IMR-90 (cell line): ENCODE measurements at regions not wholly inside any gene's neighbourhood (a gene's known extent, or its start where the extent isn't known, plus 50 kb on each side); places are given as distances from the start of the nearest gene placed in this dataset.

Experiments
- ATAC-seq: fragments of 200-7000 bp; cut with Tn5 transposase; 2 replicates; pipeline ENCODE4 v1.9.1; 2020; ENCODE audit warnings: low read depth, mild to moderate bottlenecking, moderate library complexity
- BruUV-seq: library from RNA; stranded (reverse); fragments of 400-500 nt; replicated peaks from 2 replicates; lab custom pipeline; 2021; lab: Mats Ljungman, UMichigan
- CTCF ChIA-PET: fragments of 300-600 bp; formaldehyde crosslinking; extraction: SDS; loops from one replicate; lab custom pipeline; 2021; ENCODE audit warnings: antibody characterized with exemption; lab: Yijun Ruan, JAX
- POLR2A ChIA-PET: fragments of 300-600 bp; sonication (Branson Sonifier 250); formaldehyde crosslinking; loops from one replicate; lab custom pipeline; 2022; ENCODE audit warnings: antibody characterized with exemption; ENCODE audit not compliant: unreplicated experiment; lab: Charles Lee
- DNase-seq: peaks from one replicate; pipeline ENCODE4 v3.0.0; 2013
- H2AFZ ChIP-seq: replicated peaks from 2 replicates; pipeline ENCODE3; 2013; ENCODE audit warnings: low read length, mild to moderate bottlenecking; ENCODE audit not compliant: poor library complexity
- H2AK5ac ChIP-seq: 2 replicates; pipeline ENCODE4 v1.6.1; 2013; ENCODE audit warnings: low read depth, low read length, inconsistent platforms
- H2AK9ac ChIP-seq: replicated peaks from 2 replicates; pipeline ENCODE3; 2013; ENCODE audit warnings: mild to moderate bottlenecking, low read depth, low read length, moderate library complexity; ENCODE audit not compliant: poor library complexity
- H2BK120ac ChIP-seq: 2 replicates; pipeline ENCODE4 v1.6.1; 2013; ENCODE audit warnings: low read depth, low read length, inconsistent platforms
- H2BK15ac ChIP-seq: 3 replicates; pipeline ENCODE4 v1.6.1; 2013; ENCODE audit warnings: low read depth, low read length, inconsistent platforms
- H2BK20ac ChIP-seq: 2 replicates; pipeline ENCODE4 v1.6.1; 2013; ENCODE audit warnings: low read depth, mild to moderate bottlenecking, inconsistent platforms, low read length, moderate library complexity
- H2BK5ac ChIP-seq: 2 replicates; pipeline ENCODE4 v1.6.1; 2013; ENCODE audit warnings: mild to moderate bottlenecking, low read depth, low read length, inconsistent platforms; ENCODE audit not compliant: poor library complexity, severe bottlenecking
- H3K14ac ChIP-seq: replicated peaks from 2 replicates; pipeline ENCODE4 v1.6.1; 2013; ENCODE audit warnings: low read depth, low read length, inconsistent platforms
- H3K18ac ChIP-seq: 2 replicates; pipeline ENCODE4 v1.6.1; 2013; ENCODE audit warnings: low read depth, low read length, control low read depth
- H3K23ac ChIP-seq: 2 replicates; pipeline ENCODE4 v1.6.1; 2013; ENCODE audit warnings: low read depth, low read length, inconsistent platforms
- H3K27ac ChIP-seq: 2 replicates; pipeline ENCODE4 v1.5.1; 2013; ENCODE audit warnings: mild to moderate bottlenecking, control low read depth, low read length; ENCODE audit not compliant: insufficient read depth
- H3K27me3 ChIP-seq: 2 replicates; pipeline ENCODE4 v1.6.1; 2013; ENCODE audit warnings: low read length; ENCODE audit not compliant: control insufficient read depth, insufficient read depth
- H3K36me3 ChIP-seq: 2 replicates; pipeline ENCODE4 v1.6.1; 2013; ENCODE audit warnings: low read length, mixed read lengths; ENCODE audit not compliant: control insufficient read depth, insufficient read depth
- H3K4ac ChIP-seq: 2 replicates; pipeline ENCODE4 v1.6.1; 2013; ENCODE audit warnings: low read depth, low read length, inconsistent platforms
- H3K4me1 ChIP-seq: 2 replicates; pipeline ENCODE4 v1.6.1; 2013; ENCODE audit warnings: low read length, mixed read lengths; ENCODE audit not compliant: control insufficient read depth, insufficient read depth
- H3K4me2 ChIP-seq: 2 replicates; pipeline ENCODE4 v1.6.1; 2013; ENCODE audit warnings: low read depth, mild to moderate bottlenecking, control low read depth, low read length, moderate library complexity
- H3K4me3 ChIP-seq: 2 replicates; pipeline ENCODE4 v1.5.1; 2013; ENCODE audit warnings: low read depth, mild to moderate bottlenecking, control low read depth, low read length, moderate library complexity; ENCODE audit not compliant: insufficient read depth
- H3K56ac ChIP-seq: 2 replicates; pipeline ENCODE4 v1.6.1; 2013; ENCODE audit warnings: low read length, inconsistent platforms; ENCODE audit not compliant: insufficient read depth; ENCODE audit errors: extremely low read depth
- H3K79me1 ChIP-seq, 2 experiments: 2 replicates each; pipeline ENCODE4 v1.6.1; 2013; ENCODE audit warnings: low read length in 2 of 2, inconsistent platforms in 1 of 2, low read depth in 1 of 2
- H3K9ac ChIP-seq: 2 replicates; pipeline ENCODE4 v1.6.1; 2013; ENCODE audit warnings: low read depth, low read length, control low read depth
- H3K9me1 ChIP-seq: 2 replicates; pipeline ENCODE4 v1.6.1; 2013; ENCODE audit warnings: low read length, inconsistent platforms; ENCODE audit not compliant: insufficient read depth
- H3K9me3 ChIP-seq: 2 replicates; pipeline ENCODE4 v1.6.1; 2013; ENCODE audit warnings: low read length; ENCODE audit not compliant: control insufficient read depth, insufficient read depth
- H4K20me1 ChIP-seq: 2 replicates; pipeline ENCODE4 v1.6.1; 2013; ENCODE audit warnings: low read length, inconsistent platforms; ENCODE audit not compliant: insufficient read depth
- H4K5ac ChIP-seq: 2 replicates; pipeline ENCODE4 v1.6.1; 2013; ENCODE audit warnings: mild to moderate bottlenecking, low read depth, low read length, control low read depth
- H4K8ac ChIP-seq, 2 experiments: 2 replicates each; pipeline ENCODE4 v1.6.1; 2013; ENCODE audit warnings: low read depth in 2 of 2, low read length in 2 of 2, control low read depth in 1 of 2, inconsistent platforms in 1 of 2
- H4K91ac ChIP-seq: 2 replicates; pipeline ENCODE4 v1.6.1; 2013; ENCODE audit warnings: low read depth, low read length, inconsistent platforms; ENCODE audit not compliant: insufficient read depth
- CEBPB ChIP-seq: IDR thresholded peaks from 2 replicates; pipeline ENCODE4 v1.6.1; 2012; ENCODE audit warnings: low read depth, low read length, improper control_type of control experiment
- CHD1 ChIP-seq: IDR thresholded peaks from 2 replicates; pipeline ENCODE4 v1.6.1; 2012; ENCODE audit warnings: low read depth, low read length, improper control_type of control experiment
- FOS ChIP-seq: fragments of 150-350 bp; IDR thresholded peaks from 2 replicates; pipeline ENCODE4 v1.6.1; 2016; ENCODE audit warnings: low read depth, low read length
- MAFK ChIP-seq: IDR thresholded peaks from 2 replicates; pipeline ENCODE4 v1.6.1; 2012; ENCODE audit warnings: low read depth, low read length, improper control_type of control experiment
- MXI1 ChIP-seq: IDR thresholded peaks from 2 replicates; pipeline ENCODE4 v1.6.1; 2012; ENCODE audit warnings: low read depth, mild to moderate bottlenecking, low read length, moderate library complexity, borderline replicate concordance
- POLR2A ChIP-seq: IDR thresholded peaks from 2 replicates; pipeline ENCODE4 v1.6.1; 2012; ENCODE audit warnings: mild to moderate bottlenecking, low read depth, low read length
- WGBS, 2 experiments: methylation state at CpG; one replicate each; pipeline versions ENCODE4 v1.1.5 to v1.1.7; 2013; ENCODE audit warnings: missing lambda C conversion rate in 2 of 2; ENCODE audit not compliant: insufficient read length in 1 of 2; ENCODE audit errors: extremely low coverage in 2 of 2; 5-methylcytosine and 5-hydroxymethylcytosine counted together
- dilution Hi-C: fragments of 300-500 bp; cut with HindIII; formaldehyde crosslinking; loops from one replicate; pipeline ENCODE4 v1.14.3; 2018; ENCODE audit warnings: low sequenced_read_pairs; ENCODE audit not compliant: unreplicated experiment
- in situ Hi-C: fragments of 300-500 bp; cut with MboI; formaldehyde crosslinking; loops from 3 replicates; pipeline ENCODE4 v1.14.3; 2019; ENCODE audit warnings: low sequenced_read_pairs, inconsistent platforms, mixed read lengths
- intact Hi-C: fragments of 100-400 bp; cut with micrococcal nuclease; formaldehyde crosslinking; loops from 2 replicates; pipeline ENCODE4 v1.10.0; 2022

DNA sequence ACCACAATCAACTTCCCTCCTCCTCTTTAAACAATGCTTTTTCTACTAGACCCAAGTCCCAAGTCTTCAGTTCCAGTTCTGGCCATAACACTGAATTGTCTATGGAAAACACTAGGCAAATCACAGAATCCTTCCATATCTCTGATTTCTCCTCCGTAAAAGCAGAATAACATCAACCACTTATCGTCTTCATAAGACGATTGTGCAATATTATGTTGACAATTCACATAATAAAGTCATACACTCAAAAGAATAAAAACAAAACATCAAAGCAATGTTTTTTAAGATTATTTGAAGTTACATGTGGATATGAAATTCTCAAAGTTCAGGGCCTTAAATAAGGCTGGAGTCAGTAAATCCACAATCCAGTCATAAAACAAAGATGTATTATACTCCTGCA, 84.4 kb downstream of the MTERF1 start:
- no TSS peak for BruUV-seq
- no peaks in the 10 kb centered on the region for H3K9me1 ChIP-seq
- WGBS, 2 experiments, result no CpG with 5 or more reads among the region's 3 CpGs
- no peak overlapping the region for H3K4me2 ChIP-seq
- TF ChIP-seq FOS (no peak), CEBPB (peak; percentile 83), MXI1 (no peak), POLR2A (no peak), MAFK (no peak), CHD1 (no peak)
- no peak overlapping the region for H3K14ac ChIP-seq
- intact Hi-C loops, result no loop called here
- H3K4me3 ChIP-seq, result no peak overlapping the region
- H2BK120ac ChIP-seq, result no peak overlapping the region
- no peak overlapping the region for H2BK20ac ChIP-seq
- H3K9me3 ChIP-seq, result no peaks in the 10 kb centered on the region
- in situ Hi-C loops, result no loop called here
- no peak overlapping the region for H4K91ac ChIP-seq
- H3K56ac ChIP-seq, result no peak overlapping the region
- POLR2A ChIA-PET, result no interaction called here
- H3K27ac ChIP-seq, result no peak overlapping the region
- H3K27me3 ChIP-seq, result no peaks in the 10 kb centered on the region
- no peaks in the 10 kb centered on the region for H3K36me3 ChIP-seq
- H3K23ac ChIP-seq, result no peak overlapping the region
- ATAC-seq (no peak), DNase-seq (no peak)
- dilution Hi-C loops, result no loop called here
- no peaks in the 10 kb centered on the region for H4K20me1 ChIP-seq
- no peak overlapping the region for H3K9ac ChIP-seq
- CTCF ChIA-PET, result no interaction called here
- H2AK5ac ChIP-seq, result no peak overlapping the region
- H2BK15ac ChIP-seq, result no peak overlapping the region
- no peak overlapping the region for H3K4ac ChIP-seq
- no peak overlapping the region for H3K18ac ChIP-seq
- no peaks in the 10 kb centered on the region for H3K79me1 ChIP-seq
- no peaks in the 10 kb centered on the region for H3K4me1 ChIP-seq
- H2BK5ac ChIP-seq, result no peak overlapping the region
- H2AFZ ChIP-seq, result no peak overlapping the region
- no peak overlapping the region for H4K5ac ChIP-seq
- no peak overlapping the region for H4K8ac ChIP-seq
- H2AK9ac ChIP-seq, result no peak overlapping the region
